Vagina (tissue), 2 donors: ENCODE measurements at regions not wholly inside any gene's neighbourhood (a gene's known extent, or its start where the extent isn't known, plus 50 kb on each side); places are given as distances from the start of the nearest gene placed in this dataset.

ENCODE experiments used
- DNase-seq, 2 donors: peaks; one replicate each; pipeline ENCODE4 v3.0.0-alpha.2; 2017; ENCODE audit errors: extremely low spot score in 2 of 2
- H3K27ac ChIP-seq: fragments of 200-600 bp; sonication (generic); one replicate; pipeline ENCODE4 v1.5.1; 2019
- H3K27me3 ChIP-seq: fragments of 200-600 bp; sonication (generic); one replicate; pipeline ENCODE4 v1.5.1; 2019
- H3K36me3 ChIP-seq, 2 donors: fragments of 200-600 bp; sonication (generic); one replicate each; pipeline ENCODE4 v1.5.1; 2017 to 2019
- H3K4me1 ChIP-seq: fragments of 200-600 bp; sonication (generic); one replicate; pipeline ENCODE4 v1.5.1; 2019
- H3K4me3 ChIP-seq, 2 donors: fragments of 200-600 bp; sonication (generic); 1 replicate in 1 of 2; 2 replicates in 1 of 2; pipeline ENCODE4 v1.5.1; 2016 to 2019
- H3K9me3 ChIP-seq: fragments of 200-600 bp; sonication (generic); one replicate; pipeline ENCODE4 v1.5.1; 2019
- CTCF ChIP-seq, 3 experiments: fragments of 450-650 bp in 2 of 3; fragments of 200-600 bp in 1 of 3; sonication (generic) in 1 of 3; IDR thresholded peaks; one replicate each; pipeline ENCODE4 v1.5.1; 2017 to 2019; ENCODE audit warnings: antibody characterized with exemption in 3 of 3, mild to moderate bottlenecking in 2 of 3, moderate library complexity in 2 of 3
- POLR2A ChIP-seq, 2 donors: fragments of 450-650 bp; IDR thresholded peaks; one replicate each; pipeline ENCODE4 v1.6.1; 2017; ENCODE audit warnings: antibody characterized with exemption in 2 of 2, mild to moderate bottlenecking in 2 of 2, moderate library complexity in 2 of 2
- POLR2AphosphoS5 ChIP-seq, 2 donors: sonication (generic); formaldehyde crosslinking; IDR thresholded peaks; one replicate each; pipeline ENCODE4 v1.9.0; 2017; ENCODE audit warnings: antibody characterized with exemption in 2 of 2, mild to moderate bottlenecking in 2 of 2, low read depth in 1 of 2; ENCODE audit not compliant: insufficient read depth in 1 of 2
- intact Hi-C: fragments of 100-400 bp; cut with DNase I; formaldehyde crosslinking; loops from one replicate; pipeline ENCODE4 v1.15.1; 2023

- intact Hi-C loops: no loop called here
- H3K4me1 ChIP-seq: peaks cover 20% of the 10 kb centered on the region
- H3K27me3 ChIP-seq: no peaks in the 10 kb centered on the region
- no peak overlapping the region for H3K4me3 ChIP-seq
- H3K36me3 ChIP-seq: no peaks in the 10 kb centered on the region
- TF ChIP-seq CTCF (IDR thresholded peaks at IDR 0.05) (no peak), POLR2AphosphoS5 (IDR thresholded peaks at IDR 0.05; ENCODE audit: insufficient read depth in 1 of 2, low read depth in 1 of 2) (peak in 1 of 2 donors; percentile 19)
- no peak for DNase-seq
- no peak overlapping the region for H3K27ac ChIP-seq
- H3K9me3 ChIP-seq: peaks cover 3% of the 10 kb centered on the region
These were observed 112.1 kb downstream of the GLI2 start for GRCh38 chr2:120847700-120848321.

GRCh38 chr2:120849278-120849677, 113.6 kb downstream of the GLI2 start:
- Histone ChIP-seq H3K9me3 (peaks cover 3% of the 10 kb centered on the region), H3K4me1 (peaks cover 20% of the 10 kb centered on the region), H3K27me3 (no peaks in the 10 kb centered on the region), H3K4me3 (no peak overlapping the region), H3K27ac (no peak overlapping the region), H3K36me3 (no peaks in the 10 kb centered on the region)
- DNase-seq: no peak
- intact Hi-C loops: no loop called here
- TF ChIP-seq POLR2AphosphoS5 (IDR thresholded peaks at IDR 0.05; ENCODE audit: insufficient read depth in 1 of 2, low read depth in 1 of 2) (no peak), CTCF (IDR thresholded peaks at IDR 0.05) (no peak), POLR2A (IDR thresholded peaks at IDR 0.05) (no peak)

- Histone ChIP-seq H3K4me1 (peaks cover 13% of the 10 kb centered on the region), H3K27ac (no peak overlapping the region), H3K36me3 (no peaks in the 10 kb centered on the region), H3K4me3 (no peak overlapping the region), H3K27me3 (no peaks in the 10 kb centered on the region), H3K9me3 (peaks cover 3% of the 10 kb centered on the region)
- DNase-seq: no peak
- TF ChIP-seq POLR2A (IDR thresholded peaks at IDR 0.05): no peak
- no peak for TF ChIP-seq POLR2AphosphoS5 (IDR thresholded peaks at IDR 0.05; ENCODE audit: insufficient read depth in 1 of 2, low read depth in 1 of 2)
- no peak for TF ChIP-seq CTCF (IDR thresholded peaks at IDR 0.05)
- intact Hi-C loops: no loop called here
These were observed 114.9 kb downstream of the GLI2 start for GRCh38 chr2:120850551-120850950.

GRCh38 chr2:120851116-120851773, 115.6 kb downstream of the GLI2 start:
- DNase-seq: no peak
- H3K4me3 ChIP-seq: no peak overlapping the region
- H3K9me3 ChIP-seq: peaks cover 3% of the 10 kb centered on the region
- intact Hi-C loops: no loop called here
- TF ChIP-seq POLR2AphosphoS5 (IDR thresholded peaks at IDR 0.05; ENCODE audit: insufficient read depth in 1 of 2, low read depth in 1 of 2): no peak
- TF ChIP-seq POLR2A (IDR thresholded peaks at IDR 0.05): no peak
- TF ChIP-seq CTCF (IDR thresholded peaks at IDR 0.05): no peak
- no peaks in the 10 kb centered on the region for H3K36me3 ChIP-seq
- H3K4me1 ChIP-seq: peaks cover 13% of the 10 kb centered on the region
- no peaks in the 10 kb centered on the region for H3K27me3 ChIP-seq
- no peak overlapping the region for H3K27ac ChIP-seq

- DNase-seq: no peak
- intact Hi-C loops: no loop called here
- no peaks in the 10 kb centered on the region for H3K27me3 ChIP-seq
These were observed 116.6 kb downstream of the GLI2 start for GRCh38 chr2:120852200-120852815.

More at GRCh38 chr2:120852200-120852815, 116.6 kb downstream of the GLI2 start:
- Histone ChIP-seq H3K4me3 (no peak overlapping the region), H3K27ac (no peak overlapping the region), H3K4me1 (peaks cover 18% of the 10 kb centered on the region), H3K9me3 (peaks cover 3% of the 10 kb centered on the region), H3K36me3 (no peaks in the 10 kb centered on the region)
- no peak for TF ChIP-seq POLR2AphosphoS5 (IDR thresholded peaks at IDR 0.05; ENCODE audit: insufficient read depth in 1 of 2, low read depth in 1 of 2)
- no peak for TF ChIP-seq CTCF (IDR thresholded peaks at IDR 0.05)
- TF ChIP-seq POLR2A (IDR thresholded peaks at IDR 0.05): no peak
